ENCODE measurements at regions not wholly inside any gene's neighbourhood (a gene's known extent, or its start where the extent isn't known, plus 50 kb on each side); places are given as distances from the start of the nearest gene placed in this dataset.
"Not testable (repeated sequence)": the region's sequence is repeated elsewhere in the genome, so short reads cannot be mapped to it uniquely, and the experiment has no call there.

DNA sequence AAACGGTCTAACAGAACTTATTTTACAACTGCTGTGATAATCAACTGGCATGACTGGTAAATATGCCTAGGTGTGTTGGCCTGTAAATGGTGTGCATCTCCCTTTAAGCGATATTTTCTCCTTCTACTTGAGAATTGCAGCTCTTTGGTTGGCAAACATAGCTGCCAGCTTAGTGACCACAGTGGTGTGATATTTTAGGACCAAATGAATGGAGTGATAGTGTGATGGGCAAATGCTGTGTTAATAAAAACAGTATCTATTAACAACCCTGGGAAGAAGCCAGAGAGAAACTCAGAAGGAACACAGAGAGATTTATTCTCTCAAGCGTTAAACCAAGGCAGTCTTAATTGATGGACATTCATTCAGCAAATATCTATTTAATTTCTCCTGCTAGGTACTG, 278.4 kb downstream of the AACS start:
- no peaks in the 10 kb centered on the region for H3K4me1 ChIP-seq (ENCODE audit: control insufficient read depth in 3 of 3, insufficient read depth in 3 of 3, low read length in 3 of 3)
- no peak overlapping the region for H3K27ac ChIP-seq (ENCODE audit: low read depth, low read length)
- H3K4me3 ChIP-seq (ENCODE audit: low read length in 3 of 3), result no peak overlapping the region
- no peaks in the 10 kb centered on the region for H3K36me3 ChIP-seq (ENCODE audit: control insufficient read depth in 3 of 3, insufficient read depth in 3 of 3, low read length in 3 of 3)
- no peaks in the 10 kb centered on the region for H3K27me3 ChIP-seq (ENCODE audit: control insufficient read depth in 3 of 3, insufficient read depth in 3 of 3, low read length in 3 of 3)
- H3K9ac ChIP-seq (ENCODE audit: low read depth in 1 of 3, low read length in 3 of 3), result no peak overlapping the region
- no peaks in the 10 kb centered on the region for H3K9me3 ChIP-seq (ENCODE audit: control insufficient read depth in 3 of 3, low read length in 3 of 3)

DNA sequence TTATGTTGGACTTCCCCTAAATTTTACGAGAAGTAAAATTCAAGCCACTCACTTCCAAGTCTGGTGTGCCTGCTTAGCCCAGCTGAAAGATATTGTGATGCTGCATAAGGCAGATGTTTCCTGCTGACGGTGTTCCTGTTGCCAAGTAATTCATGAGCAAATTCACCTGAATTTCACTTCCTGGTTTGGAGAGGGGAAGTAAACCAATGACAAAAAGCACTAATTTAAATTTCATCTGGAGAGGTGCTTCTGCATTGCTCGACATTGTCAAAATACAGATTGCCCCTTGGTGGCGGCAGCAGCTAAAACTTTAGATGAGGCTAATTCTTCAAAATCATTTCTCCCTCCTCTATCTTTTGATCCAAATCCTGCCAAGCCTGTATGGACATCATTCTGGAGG, 281.1 kb downstream of the AACS start:
- no peaks in the 10 kb centered on the region for H3K4me1 ChIP-seq (ENCODE audit: control insufficient read depth in 3 of 3, insufficient read depth in 3 of 3, low read length in 3 of 3)
- no peaks in the 10 kb centered on the region for H3K36me3 ChIP-seq (ENCODE audit: control insufficient read depth in 3 of 3, insufficient read depth in 3 of 3, low read length in 3 of 3)
- no peak overlapping the region for H3K9ac ChIP-seq (ENCODE audit: low read depth in 1 of 3, low read length in 3 of 3)
- peaks cover 0 to 3% (median 0%) of the 10 kb centered on the region in 3 donors for H3K27me3 ChIP-seq (ENCODE audit: control insufficient read depth in 3 of 3, insufficient read depth in 3 of 3, low read length in 3 of 3)
- no peak overlapping the region for H3K4me3 ChIP-seq (ENCODE audit: low read length in 3 of 3)
- H3K9me3 ChIP-seq (ENCODE audit: control insufficient read depth in 3 of 3, low read length in 3 of 3), result no peaks in the 10 kb centered on the region
- H3K27ac ChIP-seq (ENCODE audit: low read depth, low read length), result no peak overlapping the region

DNA sequence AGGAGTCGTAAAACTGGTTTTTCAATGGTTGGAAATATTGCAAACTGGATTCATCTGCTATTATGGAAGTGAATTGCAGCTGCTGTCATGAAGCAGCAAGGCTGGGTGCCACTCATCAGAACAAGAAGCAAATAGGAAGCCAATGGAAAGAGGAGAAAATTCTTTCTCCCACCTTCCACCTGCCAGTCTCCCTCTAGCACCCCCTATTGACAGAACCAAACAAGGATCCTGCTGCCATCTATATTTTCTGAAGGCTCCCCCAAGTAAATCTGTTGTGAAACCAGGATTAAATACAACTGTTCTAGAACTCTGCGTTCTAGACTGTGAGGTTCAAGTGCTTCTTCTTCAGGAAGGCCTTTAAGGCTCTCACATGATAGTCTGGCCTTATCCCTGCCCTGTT, 286.6 kb downstream of the AACS start:
- peaks cover 0 to 5% (median 0%) of the 10 kb centered on the region in 3 donors for H3K27me3 ChIP-seq (ENCODE audit: control insufficient read depth in 3 of 3, insufficient read depth in 3 of 3, low read length in 3 of 3)
- no peaks in the 10 kb centered on the region for H3K36me3 ChIP-seq (ENCODE audit: control insufficient read depth in 3 of 3, insufficient read depth in 3 of 3, low read length in 3 of 3)
- no peak overlapping the region for H3K4me3 ChIP-seq (ENCODE audit: low read length in 3 of 3)
- peaks cover 0 to 2% (median 0%) of the 10 kb centered on the region in 3 donors for H3K9me3 ChIP-seq (ENCODE audit: control insufficient read depth in 3 of 3, low read length in 3 of 3)
- H3K4me1 ChIP-seq (ENCODE audit: control insufficient read depth in 3 of 3, insufficient read depth in 3 of 3, low read length in 3 of 3), result no peaks in the 10 kb centered on the region
- H3K27ac ChIP-seq (ENCODE audit: low read depth, low read length), result no peak overlapping the region
- no peak overlapping the region for H3K9ac ChIP-seq (ENCODE audit: low read depth in 1 of 3, low read length in 3 of 3)

DNA sequence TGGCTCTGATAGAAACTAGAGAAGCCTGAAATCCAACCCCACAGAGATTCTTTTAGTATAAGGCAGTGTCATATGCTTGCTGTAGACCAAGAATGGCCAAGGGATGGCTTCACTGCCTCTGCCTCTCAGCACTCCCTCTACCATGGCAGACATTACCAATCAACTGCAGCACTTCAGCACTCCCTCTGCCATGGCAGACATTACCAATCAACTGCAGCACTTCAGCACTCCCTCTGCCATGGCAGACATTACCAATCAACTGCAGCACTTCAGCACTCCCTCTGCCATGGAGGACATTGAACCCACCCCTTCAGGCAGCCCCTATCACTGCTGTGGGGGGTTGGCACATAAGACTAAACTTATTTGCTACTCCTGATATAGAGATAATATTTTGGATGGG, 287.8 kb downstream of the AACS start:
- H3K36me3 ChIP-seq (ENCODE audit: control insufficient read depth in 3 of 3, insufficient read depth in 3 of 3, low read length in 3 of 3); H3K9ac ChIP-seq (ENCODE audit: low read depth in 1 of 3, low read length in 3 of 3); H3K9me3 ChIP-seq (ENCODE audit: control insufficient read depth in 3 of 3, low read length in 3 of 3); H3K27ac ChIP-seq (ENCODE audit: low read depth, low read length); H3K4me1 ChIP-seq (ENCODE audit: control insufficient read depth in 3 of 3, insufficient read depth in 3 of 3, low read length in 3 of 3); H3K27me3 ChIP-seq (ENCODE audit: control insufficient read depth in 3 of 3, insufficient read depth in 3 of 3, low read length in 3 of 3); H3K4me3 ChIP-seq (ENCODE audit: low read length in 3 of 3): not testable (repeated sequence)

DNA sequence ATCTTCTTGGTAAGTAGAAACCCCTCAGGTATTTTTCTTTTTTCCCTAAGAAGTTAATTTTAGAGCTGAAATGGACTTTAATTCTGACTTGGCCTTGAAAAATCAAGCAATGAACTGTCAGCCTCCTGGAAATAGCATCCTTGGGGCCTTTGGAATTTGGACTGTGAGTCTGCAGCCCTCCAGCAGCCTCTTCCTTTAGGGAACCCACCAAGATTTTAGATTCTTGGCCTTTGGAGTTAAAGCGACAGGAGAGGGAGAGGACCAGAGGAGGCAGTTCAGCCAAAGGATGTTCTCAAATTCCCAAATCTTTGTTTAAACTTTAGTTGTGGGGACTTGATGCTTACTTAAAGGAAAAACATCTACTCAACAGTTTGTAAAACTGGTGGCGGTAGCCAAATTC, 288.6 kb downstream of the AACS start:
- Histone ChIP-seq H3K9ac (ENCODE audit: low read depth in 1 of 3, low read length in 3 of 3) (no peak overlapping the region), H3K4me1 (ENCODE audit: control insufficient read depth in 3 of 3, insufficient read depth in 3 of 3, low read length in 3 of 3) (no peaks in the 10 kb centered on the region)

DNA sequence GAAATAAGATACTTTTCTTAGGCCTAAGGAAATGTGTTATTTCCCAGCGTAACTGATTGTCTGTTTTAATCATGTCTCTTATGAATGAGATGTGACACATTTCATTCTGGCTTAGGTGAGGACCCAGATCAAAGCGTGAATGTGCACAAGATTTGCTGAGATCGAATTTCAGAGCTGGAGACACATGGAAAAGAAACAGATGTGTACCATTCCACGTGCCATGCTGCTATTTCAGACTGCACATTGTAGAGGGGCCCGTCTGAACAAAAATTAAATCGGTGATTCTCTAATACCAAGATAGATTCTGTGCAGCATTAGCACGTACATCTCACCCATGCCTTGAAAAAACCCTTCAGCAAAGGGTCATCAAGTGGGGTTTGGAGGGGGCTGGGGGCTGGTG, 290.4 kb downstream of the AACS start:
- peaks cover 0 to 2% (median 2%) of the 10 kb centered on the region in 3 donors for H3K9me3 ChIP-seq (ENCODE audit: control insufficient read depth in 3 of 3, low read length in 3 of 3)
- no peak overlapping the region for H3K4me3 ChIP-seq (ENCODE audit: low read length in 3 of 3)
- no peak overlapping the region for H3K9ac ChIP-seq (ENCODE audit: low read depth in 1 of 3, low read length in 3 of 3)
- H3K4me1 ChIP-seq (ENCODE audit: control insufficient read depth in 3 of 3, insufficient read depth in 3 of 3, low read length in 3 of 3), result no peaks in the 10 kb centered on the region
- H3K27ac ChIP-seq (ENCODE audit: low read depth, low read length), result no peak overlapping the region
- no peaks in the 10 kb centered on the region for H3K36me3 ChIP-seq (ENCODE audit: control insufficient read depth in 3 of 3, insufficient read depth in 3 of 3, low read length in 3 of 3)
- H3K27me3 ChIP-seq (ENCODE audit: control insufficient read depth in 3 of 3, insufficient read depth in 3 of 3, low read length in 3 of 3), result peaks cover 0 to 2% (median 0%) of the 10 kb centered on the region in 3 donors

More for the DNA sequence above, 288.6 kb downstream of the AACS start:
- H3K9me3 ChIP-seq (ENCODE audit: control insufficient read depth in 3 of 3, low read length in 3 of 3), result peaks cover 0 to 2% (median 2%) of the 10 kb centered on the region in 3 donors
- no peaks in the 10 kb centered on the region for H3K36me3 ChIP-seq (ENCODE audit: control insufficient read depth in 3 of 3, insufficient read depth in 3 of 3, low read length in 3 of 3)
- peaks cover 0 to 5% (median 0%) of the 10 kb centered on the region in 3 donors for H3K27me3 ChIP-seq (ENCODE audit: control insufficient read depth in 3 of 3, insufficient read depth in 3 of 3, low read length in 3 of 3)
- no peak overlapping the region for H3K27ac ChIP-seq (ENCODE audit: low read depth, low read length)
- H3K4me3 ChIP-seq (ENCODE audit: low read length in 3 of 3), result no peak overlapping the region

DNA sequence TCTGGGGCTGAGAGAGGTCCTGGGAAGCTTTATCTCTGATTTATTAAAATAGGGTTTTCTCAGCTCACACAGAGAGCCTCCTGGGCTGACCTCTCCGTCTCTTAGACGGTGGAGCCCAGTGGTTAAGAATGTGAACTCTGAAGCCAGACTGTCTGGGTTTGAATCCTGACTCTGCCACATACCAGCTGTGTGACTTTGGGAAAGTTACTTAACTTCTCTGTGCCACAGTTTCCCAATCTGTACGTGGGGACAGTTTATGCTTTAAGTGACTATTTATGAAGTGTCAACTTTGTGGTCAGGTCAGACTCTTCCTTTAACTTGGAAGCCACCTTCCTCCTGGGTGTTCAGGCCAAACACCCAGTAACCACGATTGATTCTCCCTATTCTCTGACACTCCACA, 290.9 kb downstream of the AACS start:
- Histone ChIP-seq H3K9ac (ENCODE audit: low read depth in 1 of 3, low read length in 3 of 3) (no peak overlapping the region), H3K36me3 (ENCODE audit: control insufficient read depth in 3 of 3, insufficient read depth in 3 of 3, low read length in 3 of 3) (no peaks in the 10 kb centered on the region), H3K9me3 (ENCODE audit: control insufficient read depth in 3 of 3, low read length in 3 of 3) (peaks cover 0 to 2% (median 2%) of the 10 kb centered on the region in 3 donors)

DNA sequence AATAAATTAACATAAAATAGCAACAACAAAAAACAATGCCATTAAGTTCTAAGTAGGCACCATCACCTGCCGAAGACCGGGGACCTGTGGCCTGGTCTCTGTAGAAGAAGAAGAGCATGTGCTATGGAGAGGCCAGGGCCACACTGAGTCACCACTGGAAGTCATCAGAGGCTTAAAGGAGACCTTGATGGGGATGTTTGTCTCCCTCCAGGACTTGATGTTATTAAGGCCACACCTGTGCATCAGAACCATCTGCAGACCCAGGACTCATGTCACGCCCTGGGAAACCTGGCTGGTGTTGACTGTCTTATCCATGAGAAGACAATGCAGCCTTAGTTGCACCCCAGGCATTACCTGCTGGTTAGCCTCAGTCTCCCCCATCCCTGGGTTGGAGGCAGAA, 292.3 kb downstream of the AACS start:
- Histone ChIP-seq H3K27me3 (ENCODE audit: control insufficient read depth in 3 of 3, insufficient read depth in 3 of 3, low read length in 3 of 3) (peaks cover 0 to 2% (median 0%) of the 10 kb centered on the region in 3 donors), H3K36me3 (ENCODE audit: control insufficient read depth in 3 of 3, insufficient read depth in 3 of 3, low read length in 3 of 3) (no peaks in the 10 kb centered on the region), H3K4me3 (ENCODE audit: low read length in 3 of 3) (no peak overlapping the region), H3K9ac (ENCODE audit: low read depth in 1 of 3, low read length in 3 of 3) (no peak overlapping the region), H3K4me1 (ENCODE audit: control insufficient read depth in 3 of 3, insufficient read depth in 3 of 3, low read length in 3 of 3) (no peaks in the 10 kb centered on the region), H3K27ac (ENCODE audit: low read depth, low read length) (no peak overlapping the region), H3K9me3 (ENCODE audit: control insufficient read depth in 3 of 3, low read length in 3 of 3) (peaks cover 0 to 2% (median 2%) of the 10 kb centered on the region in 3 donors)

More for the DNA sequence above, 290.9 kb downstream of the AACS start:
- H3K27me3 ChIP-seq (ENCODE audit: control insufficient read depth in 3 of 3, insufficient read depth in 3 of 3, low read length in 3 of 3), result peaks cover 0 to 2% (median 0%) of the 10 kb centered on the region in 3 donors
- no peak overlapping the region for H3K27ac ChIP-seq (ENCODE audit: low read depth, low read length)
- no peak overlapping the region for H3K4me3 ChIP-seq (ENCODE audit: low read length in 3 of 3)
- no peaks in the 10 kb centered on the region for H3K4me1 ChIP-seq (ENCODE audit: control insufficient read depth in 3 of 3, insufficient read depth in 3 of 3, low read length in 3 of 3)

DNA sequence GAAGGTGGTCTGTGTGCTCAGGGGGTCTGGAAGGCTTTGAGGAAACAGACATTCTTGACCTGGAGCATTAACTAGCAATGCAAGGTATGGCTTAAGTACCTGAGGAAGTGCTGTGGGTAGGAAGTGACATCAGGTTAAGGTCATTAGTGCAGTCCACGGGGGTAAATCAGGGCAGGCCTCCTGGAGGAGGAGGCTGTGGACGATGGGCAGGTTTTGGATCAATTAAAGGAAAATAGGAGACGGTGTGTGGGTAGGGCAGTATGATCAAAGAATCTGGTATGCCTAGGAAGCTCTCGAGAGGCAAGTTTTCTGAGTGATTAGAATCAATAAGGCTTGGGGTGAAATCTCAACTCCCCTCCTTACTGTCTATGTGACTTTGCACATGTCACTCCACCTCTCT, 295.3 kb downstream of the AACS start:
- no peak overlapping the region for H3K4me3 ChIP-seq (ENCODE audit: low read length in 3 of 3)
- no peaks in the 10 kb centered on the region for H3K36me3 ChIP-seq (ENCODE audit: control insufficient read depth in 3 of 3, insufficient read depth in 3 of 3, low read length in 3 of 3)
- no peaks in the 10 kb centered on the region for H3K27me3 ChIP-seq (ENCODE audit: control insufficient read depth in 3 of 3, insufficient read depth in 3 of 3, low read length in 3 of 3)
- no peak overlapping the region for H3K27ac ChIP-seq (ENCODE audit: low read depth, low read length)
- H3K9me3 ChIP-seq (ENCODE audit: control insufficient read depth in 3 of 3, low read length in 3 of 3), result peaks cover 0 to 2% (median 0%) of the 10 kb centered on the region in 3 donors
- no peak overlapping the region for H3K9ac ChIP-seq (ENCODE audit: low read depth in 1 of 3, low read length in 3 of 3)
- H3K4me1 ChIP-seq (ENCODE audit: control insufficient read depth in 3 of 3, insufficient read depth in 3 of 3, low read length in 3 of 3), result no peaks in the 10 kb centered on the region

DNA sequence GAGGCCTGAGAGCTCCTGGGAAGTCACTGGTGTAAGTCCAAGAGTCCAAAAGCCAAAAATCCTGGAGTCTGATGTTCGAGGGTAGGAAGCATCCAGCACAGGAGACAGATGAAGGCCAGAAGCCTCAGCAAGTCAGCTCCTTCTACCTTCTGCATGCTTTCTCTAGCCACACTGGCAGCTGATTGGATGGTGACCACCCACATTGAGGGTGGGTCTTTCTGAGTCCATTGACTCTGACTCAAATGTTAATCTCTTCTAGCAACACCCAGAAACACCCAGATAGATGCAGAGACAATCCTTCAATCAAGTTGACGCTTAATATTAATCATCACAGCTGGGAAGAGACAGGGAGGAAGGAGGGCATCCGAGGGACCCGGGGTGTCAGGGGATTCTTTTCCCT, 305.8 kb downstream of the AACS start:
- Histone ChIP-seq H3K27ac (ENCODE audit: low read depth, low read length) (no peak overlapping the region), H3K4me1 (ENCODE audit: control insufficient read depth in 3 of 3, insufficient read depth in 3 of 3, low read length in 3 of 3) (no peaks in the 10 kb centered on the region), H3K9ac (ENCODE audit: low read depth in 1 of 3, low read length in 3 of 3) (no peak overlapping the region), H3K4me3 (ENCODE audit: low read length in 3 of 3) (no peak overlapping the region), H3K9me3 (ENCODE audit: control insufficient read depth in 3 of 3, low read length in 3 of 3) (no peaks in the 10 kb centered on the region), H3K27me3 (ENCODE audit: control insufficient read depth in 3 of 3, insufficient read depth in 3 of 3, low read length in 3 of 3) (peaks cover 0 to 2% (median 0%) of the 10 kb centered on the region in 3 donors), H3K36me3 (ENCODE audit: control insufficient read depth in 3 of 3, insufficient read depth in 3 of 3, low read length in 3 of 3) (no peaks in the 10 kb centered on the region)

DNA sequence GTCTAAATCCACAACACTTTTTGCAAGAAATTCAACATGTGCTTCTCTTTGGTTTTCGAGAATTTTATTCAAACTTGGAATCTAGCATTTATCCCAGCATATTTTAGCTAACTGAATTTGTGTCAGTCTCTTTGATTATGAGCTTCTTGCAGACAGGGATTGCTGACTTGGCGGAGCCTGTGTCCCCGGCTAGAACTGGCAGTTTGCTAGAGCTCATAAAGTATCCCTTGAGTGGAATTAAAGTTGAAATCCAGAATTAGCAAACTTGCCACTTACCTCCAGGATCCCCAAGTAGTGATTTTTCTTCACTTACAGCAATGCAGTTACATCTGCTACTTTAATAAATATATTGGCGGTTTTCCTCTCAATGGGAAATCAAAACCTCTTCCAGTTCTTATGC, 306.9 kb downstream of the AACS start:
- peaks cover 0 to 6% (median 1%) of the 10 kb centered on the region in 3 donors for H3K27me3 ChIP-seq (ENCODE audit: control insufficient read depth in 3 of 3, insufficient read depth in 3 of 3, low read length in 3 of 3)
- H3K4me1 ChIP-seq (ENCODE audit: control insufficient read depth in 3 of 3, insufficient read depth in 3 of 3, low read length in 3 of 3), result no peaks in the 10 kb centered on the region
- no peak overlapping the region for H3K4me3 ChIP-seq (ENCODE audit: low read length in 3 of 3)
- no peaks in the 10 kb centered on the region for H3K9me3 ChIP-seq (ENCODE audit: control insufficient read depth in 3 of 3, low read length in 3 of 3)
- H3K9ac ChIP-seq (ENCODE audit: low read depth in 1 of 3, low read length in 3 of 3), result no peak overlapping the region
- no peaks in the 10 kb centered on the region for H3K36me3 ChIP-seq (ENCODE audit: control insufficient read depth in 3 of 3, insufficient read depth in 3 of 3, low read length in 3 of 3)
- no peak overlapping the region for H3K27ac ChIP-seq (ENCODE audit: low read depth, low read length)

Measured in skeletal muscle tissue (tissue), 3 donors.